ENCODE measurements at regions not wholly inside any gene's neighbourhood (a gene's known extent, or its start where the extent isn't known, plus 50 kb on each side); places are given as distances from the start of the nearest gene placed in this dataset.
A peak's percentile ranks its signal among the peaks of the same experiment; 100 is the strongest.
"Not testable (repeated sequence)": the region's sequence is repeated elsewhere in the genome, so short reads cannot be mapped to it uniquely, and the experiment has no call there.

- peaks cover 65 to 81% of the 10 kb centered on the region in 2 donors for H3K36me3 Mint-ChIP-seq
- no peaks in the 10 kb centered on the region for H3K4me1 Mint-ChIP-seq
- ATAC-seq (replicated peaks) (no peak), DNase-seq (no peak)
- no peak overlapping the region for H3K4me3 Mint-ChIP-seq
- no peaks in the 10 kb centered on the region for H3K27me3 Mint-ChIP-seq
- H3K9me3 Mint-ChIP-seq, result no peaks in the 10 kb centered on the region
- no peak overlapping the region for H3K27ac Mint-ChIP-seq
Measured at GRCh38 chr9:92242260-92243136, 51.0 kb downstream of the IARS1 start.

- no peak for DNase-seq
- Mint-ChIP-seq H3K4me1 (no peaks in the 10 kb centered on the region), H3K27ac (no peak overlapping the region), H3K36me3 (peaks cover 43 to 78% of the 10 kb centered on the region in 2 donors), H3K27me3 (no peaks in the 10 kb centered on the region), H3K9me3 (no peaks in the 10 kb centered on the region), H3K4me3 (no peak overlapping the region)
- ATAC-seq (replicated peaks), result no peak
Measured at GRCh38 chr9:92236915-92237314, 56.6 kb downstream of the IARS1 start.

GRCh38 chr9:92236465-92236864 lies 57.0 kb downstream of the IARS1 start:
- no peak for ATAC-seq (replicated peaks)
- Mint-ChIP-seq H3K4me3 (no peak overlapping the region), H3K4me1 (no peaks in the 10 kb centered on the region), H3K27ac (no peak overlapping the region), H3K36me3 (peaks cover 39 to 73% of the 10 kb centered on the region in 2 donors), H3K9me3 (no peaks in the 10 kb centered on the region), H3K27me3 (no peaks in the 10 kb centered on the region)
- DNase-seq, result no peak

- DNase-seq (no peak), ATAC-seq (replicated peaks) (no peak)
- no peak overlapping the region for H3K4me3 Mint-ChIP-seq
- no peak overlapping the region for H3K27ac Mint-ChIP-seq
- no peaks in the 10 kb centered on the region for H3K9me3 Mint-ChIP-seq
- H3K4me1 Mint-ChIP-seq, result no peaks in the 10 kb centered on the region
- H3K27me3 Mint-ChIP-seq, result no peaks in the 10 kb centered on the region
- peaks cover 36 to 72% of the 10 kb centered on the region in 2 donors for H3K36me3 Mint-ChIP-seq
Measured at GRCh38 chr9:92234514-92234913, 59.0 kb downstream of the IARS1 start.

- Mint-ChIP-seq H3K4me3 (no peak overlapping the region), H3K4me1 (no peaks in the 10 kb centered on the region), H3K9me3 (peaks cover 0 to 2% of the 10 kb centered on the region in 2 donors), H3K27ac (no peak overlapping the region), H3K27me3 (no peaks in the 10 kb centered on the region), H3K36me3 (peaks cover 38 to 67% of the 10 kb centered on the region in 2 donors)
- DNase-seq, result no peak
- ATAC-seq (replicated peaks), result no peak
Measured at GRCh38 chr9:92232190-92232589, 61.3 kb downstream of the IARS1 start.

- H3K36me3 Mint-ChIP-seq, result peaks cover 47 to 61% of the 10 kb centered on the region in 2 donors
- H3K27me3 Mint-ChIP-seq, result no peaks in the 10 kb centered on the region
Measured at GRCh38 chr9:92228628-92229027, 64.9 kb downstream of the IARS1 start.

GRCh38 chr9:92224177-92224576 lies 69.3 kb downstream of the IARS1 start:
- H3K4me1 Mint-ChIP-seq, result no peaks in the 10 kb centered on the region
- H3K9me3 Mint-ChIP-seq, result peaks cover 6 to 8% of the 10 kb centered on the region in 2 donors
- ATAC-seq (replicated peaks), result no peak
- H3K4me3 Mint-ChIP-seq, result no peak overlapping the region
- no peak for DNase-seq
- H3K27me3 Mint-ChIP-seq, result no peaks in the 10 kb centered on the region
- no peak overlapping the region for H3K27ac Mint-ChIP-seq
- H3K36me3 Mint-ChIP-seq, result peaks cover 49 to 62% of the 10 kb centered on the region in 2 donors

More at GRCh38 chr9:92228628-92229027, 64.9 kb downstream of the IARS1 start:
- H3K4me1 Mint-ChIP-seq, result no peaks in the 10 kb centered on the region
- no peak for ATAC-seq (replicated peaks)
- no peak overlapping the region for H3K4me3 Mint-ChIP-seq
- H3K9me3 Mint-ChIP-seq, result peaks cover 0 to 2% of the 10 kb centered on the region in 2 donors
- no peak overlapping the region for H3K27ac Mint-ChIP-seq
- DNase-seq, result no peak

GRCh38 chr9:92223758-92224157 lies 69.7 kb downstream of the IARS1 start:
- no peaks in the 10 kb centered on the region for H3K27me3 Mint-ChIP-seq
- H3K36me3 Mint-ChIP-seq, result peaks cover 49 to 61% of the 10 kb centered on the region in 2 donors
- peaks cover 4 to 8% of the 10 kb centered on the region in 2 donors for H3K9me3 Mint-ChIP-seq
- DNase-seq, result no peak
- no peaks in the 10 kb centered on the region for H3K4me1 Mint-ChIP-seq
- ATAC-seq (replicated peaks), result no peak
- H3K27ac Mint-ChIP-seq, result no peak overlapping the region
- H3K4me3 Mint-ChIP-seq, result no peak overlapping the region

- DNase-seq (no peak), ATAC-seq (replicated peaks) (no peak)
- Mint-ChIP-seq H3K36me3 (peaks cover 52 to 66% of the 10 kb centered on the region in 2 donors), H3K4me3 (no peak overlapping the region), H3K27ac (no peak overlapping the region), H3K27me3 (no peaks in the 10 kb centered on the region), H3K9me3 (no peaks in the 10 kb centered on the region), H3K4me1 (no peaks in the 10 kb centered on the region)
Measured at GRCh38 chr9:92208693-92209524, 84.6 kb downstream of the IARS1 start.

- H3K4me3 Mint-ChIP-seq, result no peak overlapping the region
- H3K36me3 Mint-ChIP-seq, result peaks cover 38 to 45% of the 10 kb centered on the region in 2 donors
- H3K27ac Mint-ChIP-seq, result peak overlapping the region; percentile 56
- H3K9me3 Mint-ChIP-seq, result peaks cover 0 to 3% of the 10 kb centered on the region in 2 donors
- H3K27me3 Mint-ChIP-seq, result no peaks in the 10 kb centered on the region
- H3K4me1 Mint-ChIP-seq, result no peaks in the 10 kb centered on the region
- DNase-seq, result no peak
- no peak for ATAC-seq (replicated peaks)
Measured at GRCh38 chr9:92206488-92206887, 87.0 kb downstream of the IARS1 start.

GRCh38 chr9:92203887-92204286 lies 88.7 kb upstream of the SPTLC1 start:
- H3K9me3 Mint-ChIP-seq; H3K27ac Mint-ChIP-seq; ATAC-seq (replicated peaks): not testable (repeated sequence)

GRCh38 chr9:92198237-92198636 lies 83.0 kb upstream of the SPTLC1 start:
- H3K4me3 Mint-ChIP-seq; ATAC-seq (replicated peaks); H3K4me1 Mint-ChIP-seq; DNase-seq; H3K36me3 Mint-ChIP-seq; H3K27ac Mint-ChIP-seq: not testable (repeated sequence)
- Mint-ChIP-seq H3K9me3 (peaks cover 10 to 18% of the 10 kb centered on the region in 2 donors), H3K27me3 (peaks cover 3 to 28% of the 10 kb centered on the region in 2 donors)

More at GRCh38 chr9:92203887-92204286, 88.7 kb upstream of the SPTLC1 start:
- not testable (repeated sequence) for H3K4me1 Mint-ChIP-seq, H3K27me3 Mint-ChIP-seq, DNase-seq, H3K4me3 Mint-ChIP-seq
- peaks cover 15 to 22% of the 10 kb centered on the region in 2 donors for H3K36me3 Mint-ChIP-seq

- peaks cover 3 to 34% of the 10 kb centered on the region in 2 donors for H3K27me3 Mint-ChIP-seq
- H3K4me3 Mint-ChIP-seq, result no peak overlapping the region
- no peaks in the 10 kb centered on the region for H3K4me1 Mint-ChIP-seq
- H3K9me3 Mint-ChIP-seq, result peaks cover 10 to 15% of the 10 kb centered on the region in 2 donors
- ATAC-seq (replicated peaks), result no peak
- no peak for DNase-seq
- H3K27ac Mint-ChIP-seq, result no peak overlapping the region
- peaks cover 0 to 1% of the 10 kb centered on the region in 2 donors for H3K36me3 Mint-ChIP-seq
Measured at GRCh38 chr9:92196909-92197308, 81.7 kb upstream of the SPTLC1 start.

GRCh38 chr9:92196400-92196799 lies 81.2 kb upstream of the SPTLC1 start:
- ATAC-seq (replicated peaks), result peak in 1 of 2 donors; percentile 23
- H3K27ac Mint-ChIP-seq, result no peak overlapping the region

More at GRCh38 chr9:92196400-92196799, 81.2 kb upstream of the SPTLC1 start:
- peaks cover 10 to 15% of the 10 kb centered on the region in 2 donors for H3K9me3 Mint-ChIP-seq
- no peak for DNase-seq
- peaks cover 3 to 37% of the 10 kb centered on the region in 2 donors for H3K27me3 Mint-ChIP-seq
- H3K4me3 Mint-ChIP-seq, result no peak overlapping the region
- H3K4me1 Mint-ChIP-seq, result no peaks in the 10 kb centered on the region
- H3K36me3 Mint-ChIP-seq, result peaks cover 0 to 1% of the 10 kb centered on the region in 2 donors
